GM21528 (cell line): ENCODE measurements at regions not wholly inside any gene's neighbourhood (a gene's known extent, or its start where the extent isn't known, plus 50 kb on each side); places are given as distances from the start of the nearest gene placed in this dataset.

ENCODE experiments used
- ATAC-seq: cut with Tn5 transposase; IDR thresholded peaks from one replicate; pipeline ENCODE4 v1.9.1; 2021; ENCODE audit warnings: mild to moderate bottlenecking, moderate library complexity; ENCODE audit not compliant: unreplicated experiment, low FRiP score

DNA sequence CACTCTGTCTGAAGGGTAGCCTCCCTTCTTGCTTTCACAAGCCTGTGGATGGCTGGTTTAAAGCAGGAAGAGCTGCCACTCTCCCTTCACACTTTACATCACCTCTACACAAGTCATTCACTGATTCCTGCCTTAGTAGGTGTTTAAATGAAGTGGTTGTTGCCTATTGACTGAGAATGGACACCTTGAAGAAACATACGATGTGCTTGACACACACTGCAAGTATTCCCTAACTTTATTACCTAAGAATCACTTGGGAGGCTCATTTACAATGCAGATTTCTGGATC, 230.5 kb downstream of the PIK3R1 start:
- ATAC-seq: no peak

DNA sequence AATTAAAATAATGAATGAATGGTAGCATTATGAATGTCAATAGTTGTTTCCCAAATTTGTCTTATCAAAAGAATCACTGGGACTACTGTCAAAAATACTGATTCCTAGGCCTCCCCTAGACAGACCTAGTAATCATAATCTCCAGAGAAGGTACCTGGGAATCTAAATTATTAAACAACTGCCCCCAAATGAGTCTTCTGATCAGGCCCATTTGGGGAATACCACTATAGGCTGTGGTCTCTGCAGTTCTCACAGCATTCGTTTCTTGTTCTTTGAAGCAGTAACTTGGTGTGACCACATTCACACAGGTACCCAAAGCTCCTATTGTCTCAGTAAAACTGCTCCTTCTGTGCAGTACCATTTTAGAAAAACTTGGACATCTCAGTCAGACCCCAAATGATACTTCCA, 230.9 kb downstream of the PIK3R1 start:
- peak; percentile 66 for ATAC-seq

DNA sequence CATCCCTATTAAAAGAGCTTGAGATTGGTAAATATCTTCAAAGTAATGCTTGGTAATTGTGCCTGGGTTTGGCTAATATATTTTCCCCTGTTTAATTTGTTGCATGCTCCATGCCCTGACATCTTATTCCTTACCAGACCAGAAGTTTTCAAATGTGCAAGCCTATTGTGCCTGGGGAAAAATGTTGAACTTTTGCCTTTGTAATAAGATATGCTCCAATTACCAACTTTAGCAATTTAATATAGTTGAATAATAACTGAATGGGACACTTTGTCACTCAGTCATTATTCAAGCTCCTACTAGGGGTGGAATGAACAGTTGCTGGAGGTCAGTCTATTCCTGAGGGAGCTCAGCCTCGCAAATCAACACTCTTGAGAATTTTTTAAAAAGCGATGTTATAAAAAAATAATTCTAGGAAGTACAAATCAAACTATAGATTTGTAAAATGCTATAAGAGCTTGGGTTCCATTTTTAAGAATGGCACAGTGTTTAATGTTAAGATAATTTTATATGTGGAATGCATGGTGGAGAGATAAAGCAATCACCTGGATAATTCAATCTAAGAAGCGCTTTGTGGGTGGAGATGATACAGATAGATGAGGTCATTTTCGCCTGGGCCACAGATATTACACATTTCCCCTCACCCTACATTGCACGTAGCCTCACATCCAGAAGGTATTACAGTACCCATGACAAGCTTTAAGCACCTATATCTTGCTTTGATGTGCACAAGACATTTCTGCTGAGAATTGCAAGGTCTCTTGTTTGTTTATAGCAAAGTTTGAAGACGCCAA, 231.8 kb downstream of the PIK3R1 start:
- peak; percentile 19 for ATAC-seq

DNA sequence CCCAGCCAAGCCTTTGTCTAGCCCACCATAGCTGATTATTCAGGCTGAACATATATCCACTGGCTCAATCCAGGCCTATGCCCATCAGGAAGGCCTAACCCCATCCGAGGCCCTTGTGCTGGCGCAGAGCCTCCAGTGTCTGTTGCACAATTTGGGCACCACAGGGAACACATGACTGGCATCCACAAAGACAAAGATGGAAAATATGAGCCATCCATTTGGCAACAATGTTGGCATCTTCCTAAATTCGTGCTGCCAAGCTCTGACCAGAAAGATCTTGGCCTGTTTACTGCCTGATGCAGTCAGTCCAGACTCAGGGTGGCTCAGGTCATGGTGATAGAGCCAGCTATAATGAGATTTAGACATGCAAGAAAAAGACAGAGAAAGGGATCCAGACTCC, 233.8 kb downstream of the PIK3R1 start:
- no peak for ATAC-seq

DNA sequence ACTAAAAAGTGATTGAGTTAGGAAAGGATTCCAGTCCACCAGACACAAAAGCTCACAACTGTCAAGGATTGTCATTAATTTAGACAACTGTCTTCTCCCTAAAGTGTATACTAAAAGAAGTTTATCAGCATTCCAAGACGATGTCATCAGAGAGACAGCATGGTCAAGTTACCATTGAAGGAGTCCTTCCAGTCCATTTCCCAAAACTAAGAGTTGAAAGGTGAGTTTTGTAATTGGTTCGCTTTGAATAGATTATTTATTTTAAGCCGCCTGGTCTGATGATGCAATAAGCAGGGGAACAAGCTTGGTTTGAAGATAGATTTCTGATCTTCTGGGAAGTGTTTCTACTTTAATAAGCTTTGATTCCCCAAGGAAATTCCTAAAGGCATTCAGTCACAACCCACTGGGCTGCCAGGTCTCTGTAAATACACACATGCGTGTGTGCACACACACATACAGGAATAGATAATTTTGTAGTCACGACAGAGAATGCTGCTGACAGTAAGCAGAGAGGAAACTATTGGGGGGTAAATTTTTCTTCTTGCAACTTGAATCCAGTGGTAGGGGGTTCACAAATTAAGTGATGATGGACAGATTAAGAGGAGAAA, 234.8 kb downstream of the PIK3R1 start:
- ATAC-seq: no peak

DNA sequence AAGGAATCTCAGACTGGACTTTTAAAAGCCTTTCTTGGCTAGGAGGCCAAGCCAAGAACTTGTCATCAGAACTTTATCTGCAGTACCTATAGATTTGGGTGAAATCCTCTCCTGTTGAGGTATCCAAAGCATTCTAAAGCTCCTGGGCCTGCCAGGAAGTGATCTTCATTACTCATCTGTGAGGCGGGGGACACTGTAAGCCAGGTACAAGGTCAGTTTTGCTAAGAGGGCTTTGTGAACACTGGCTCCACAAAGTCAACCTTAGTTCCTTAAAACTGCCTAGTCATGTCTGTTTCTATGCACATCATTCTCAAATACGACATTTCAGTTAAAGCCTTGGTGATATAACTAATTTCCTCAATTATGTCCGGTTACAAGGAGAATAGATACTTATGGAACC, 236.7 kb downstream of the PIK3R1 start:
- ATAC-seq: no peak

DNA sequence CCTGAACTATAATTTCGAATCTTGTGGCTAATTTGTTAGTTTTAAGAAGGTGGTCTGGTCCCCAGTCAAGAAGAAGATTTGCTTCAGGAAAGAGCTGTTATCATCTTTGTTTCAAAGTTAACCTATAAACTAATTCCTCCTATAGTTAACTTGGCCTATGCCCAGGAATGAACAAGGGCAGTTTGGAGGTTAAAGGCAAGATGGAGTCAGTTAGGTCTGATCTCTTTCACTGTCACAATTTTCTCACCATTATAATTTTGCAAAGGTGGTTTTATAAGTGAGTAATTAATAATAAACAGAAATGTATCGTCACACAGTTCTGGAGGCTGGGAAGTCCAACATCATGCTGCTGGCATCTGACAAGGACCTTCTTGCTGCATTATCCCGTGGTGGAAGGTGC, 238.6 kb downstream of the PIK3R1 start:
- ATAC-seq: no peak

DNA sequence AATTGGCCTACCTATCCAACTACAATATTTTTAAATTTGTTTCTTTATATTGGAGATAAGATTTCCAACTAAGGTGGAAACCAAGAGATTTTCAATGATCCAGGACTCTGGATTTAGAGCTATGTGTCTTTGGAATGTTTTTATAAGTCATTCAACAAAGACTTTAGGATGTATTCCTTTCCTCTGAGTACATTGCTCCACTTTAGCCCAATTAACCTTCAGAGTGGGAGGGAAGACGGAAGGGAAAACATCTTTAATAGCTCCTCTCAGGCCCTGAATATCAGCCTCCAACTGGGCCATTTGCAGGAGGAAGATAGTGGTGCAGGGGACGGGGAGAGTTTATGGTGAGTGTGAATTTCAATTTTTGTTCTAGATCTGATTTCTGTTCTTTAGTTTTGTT, 239.2 kb downstream of the PIK3R1 start:
- no peak for ATAC-seq

DNA sequence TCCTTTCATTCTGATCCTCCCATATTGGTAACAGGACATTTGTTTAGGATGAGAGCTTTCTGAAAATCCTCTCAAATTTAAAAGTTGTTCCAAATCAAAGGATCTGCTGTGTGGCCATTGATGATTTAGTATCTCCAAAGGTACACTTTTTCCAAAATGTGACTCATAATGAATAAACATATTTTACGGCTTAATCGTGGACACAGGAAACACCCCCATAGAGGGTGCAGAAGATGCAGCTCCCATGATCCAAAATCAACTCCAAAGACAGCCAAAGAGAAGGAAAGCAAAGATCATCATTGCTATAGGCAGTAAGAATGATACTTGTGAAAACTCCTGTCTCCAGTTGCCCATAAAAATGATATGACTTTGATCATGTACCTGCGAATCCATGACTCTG, 239.7 kb downstream of the PIK3R1 start:
- ATAC-seq: no peak

DNA sequence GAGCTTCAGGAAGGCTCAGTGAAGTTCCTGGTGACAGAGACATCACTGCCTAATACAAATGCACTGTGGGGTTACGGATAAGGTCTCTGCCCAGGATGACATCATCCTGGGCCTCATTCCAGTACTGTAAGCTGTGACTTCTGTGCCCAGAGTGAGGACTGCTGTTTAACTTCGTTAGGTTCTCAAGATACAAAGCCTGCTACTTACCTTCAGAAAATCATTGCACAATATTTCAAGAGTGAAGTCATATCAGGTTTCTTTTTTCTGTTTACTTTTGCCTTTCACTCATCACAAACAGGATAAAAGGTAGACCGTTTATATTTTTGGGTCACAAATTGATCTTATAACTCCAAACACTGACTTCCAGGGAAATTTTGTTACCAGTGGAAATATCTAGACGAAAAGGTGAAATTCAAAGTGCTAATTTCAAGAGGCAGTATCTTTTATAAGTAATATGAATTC, 241.2 kb downstream of the PIK3R1 start:
- no peak for ATAC-seq

DNA sequence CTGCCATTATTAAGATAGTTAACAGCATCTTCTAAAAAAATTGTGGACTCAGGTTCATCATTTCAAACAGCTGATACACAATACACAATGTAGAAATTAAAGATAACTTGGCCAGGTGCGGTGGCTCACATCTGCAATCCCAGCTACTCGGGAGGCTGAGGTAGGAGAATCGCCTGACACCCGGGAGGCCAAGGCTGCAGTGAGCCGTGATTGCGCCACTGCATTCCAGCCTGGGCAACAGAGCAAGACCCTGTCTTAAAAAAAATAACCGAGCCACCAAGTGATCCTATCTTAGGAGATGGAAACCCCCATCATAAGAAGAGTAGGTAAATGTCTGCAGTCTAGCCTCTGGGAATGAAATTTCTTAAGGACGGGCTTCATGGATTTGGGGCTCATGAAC, 241.7 kb downstream of the PIK3R1 start:
- ATAC-seq: no peak

DNA sequence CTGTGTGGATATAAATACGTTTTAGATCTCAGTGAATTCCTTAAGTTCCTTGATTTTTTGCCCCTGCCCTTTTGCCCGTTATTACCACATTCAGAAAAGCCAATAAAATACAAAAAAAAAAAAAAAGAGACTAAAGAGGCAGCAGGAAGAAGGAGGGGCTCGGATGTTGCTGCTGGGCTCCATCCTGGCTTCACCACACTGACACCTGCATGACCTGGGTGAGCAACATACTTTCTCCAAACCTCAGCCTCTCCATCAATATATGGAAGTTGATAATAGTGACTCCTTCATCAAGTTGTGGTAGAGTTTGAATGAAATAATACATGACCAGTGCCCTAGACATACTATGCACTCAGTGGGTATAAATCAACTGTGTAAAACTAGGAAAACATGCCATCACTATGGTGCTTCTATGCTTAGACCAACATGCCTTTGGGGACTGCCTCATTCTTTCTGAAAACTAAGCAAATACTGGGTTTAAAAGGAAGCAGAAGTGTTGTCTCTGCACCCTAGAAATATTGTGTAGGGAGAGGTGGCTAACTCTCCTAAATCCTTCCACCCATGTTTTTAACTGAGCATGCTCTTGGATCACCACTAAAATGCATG, 243.0 kb downstream of the PIK3R1 start:
- ATAC-seq: no peak

DNA sequence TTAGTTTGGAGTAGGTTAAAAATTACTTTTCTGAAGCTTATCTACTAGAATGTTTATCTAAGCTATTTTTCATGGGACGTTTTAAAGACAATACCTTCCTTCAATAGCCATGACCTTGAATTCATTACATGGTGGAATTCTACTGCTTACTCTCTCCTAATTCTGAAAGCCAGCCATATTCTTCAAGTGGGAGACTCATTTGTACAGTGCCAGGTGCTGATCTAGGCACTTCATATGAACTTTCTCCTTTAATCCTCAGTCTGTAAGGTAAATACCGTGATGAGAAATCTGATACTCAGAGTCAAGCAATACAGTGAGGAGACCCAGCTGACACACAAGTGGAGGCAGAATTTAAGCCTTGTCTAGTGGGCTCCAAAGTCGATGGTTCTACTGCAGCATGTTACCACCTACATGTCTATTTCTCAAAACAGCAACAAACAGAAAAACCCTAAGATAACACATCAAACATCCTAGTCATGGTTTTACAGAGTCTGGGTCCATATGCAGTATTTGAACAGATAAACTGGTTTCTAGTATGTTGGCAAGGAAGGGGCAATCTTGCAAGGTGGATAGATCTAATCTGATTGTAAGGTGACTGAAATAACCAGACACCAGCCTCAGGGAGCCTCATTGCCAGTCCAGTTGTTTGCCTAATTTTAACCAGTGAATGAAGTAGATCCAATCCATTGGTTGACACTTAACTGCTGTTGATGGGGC, 243.7 kb downstream of the PIK3R1 start:
- ATAC-seq: no peak

DNA sequence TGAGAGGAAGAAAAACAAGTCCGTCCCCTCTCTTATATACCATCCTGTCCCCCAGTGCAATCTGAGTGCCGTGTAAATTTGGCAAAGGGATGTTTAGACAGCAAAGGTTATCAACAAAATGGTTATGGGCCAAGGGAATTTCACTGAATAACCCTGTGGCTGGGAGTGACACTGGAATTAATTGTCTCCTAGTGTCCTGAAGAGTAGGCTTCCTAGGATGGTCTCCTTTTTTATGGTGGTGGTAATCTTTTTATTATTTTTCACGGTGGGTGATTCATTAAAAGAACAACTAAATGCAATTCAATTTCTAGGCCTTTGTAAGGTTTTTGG, 244.2 kb downstream of the PIK3R1 start:
- ATAC-seq: no peak

DNA sequence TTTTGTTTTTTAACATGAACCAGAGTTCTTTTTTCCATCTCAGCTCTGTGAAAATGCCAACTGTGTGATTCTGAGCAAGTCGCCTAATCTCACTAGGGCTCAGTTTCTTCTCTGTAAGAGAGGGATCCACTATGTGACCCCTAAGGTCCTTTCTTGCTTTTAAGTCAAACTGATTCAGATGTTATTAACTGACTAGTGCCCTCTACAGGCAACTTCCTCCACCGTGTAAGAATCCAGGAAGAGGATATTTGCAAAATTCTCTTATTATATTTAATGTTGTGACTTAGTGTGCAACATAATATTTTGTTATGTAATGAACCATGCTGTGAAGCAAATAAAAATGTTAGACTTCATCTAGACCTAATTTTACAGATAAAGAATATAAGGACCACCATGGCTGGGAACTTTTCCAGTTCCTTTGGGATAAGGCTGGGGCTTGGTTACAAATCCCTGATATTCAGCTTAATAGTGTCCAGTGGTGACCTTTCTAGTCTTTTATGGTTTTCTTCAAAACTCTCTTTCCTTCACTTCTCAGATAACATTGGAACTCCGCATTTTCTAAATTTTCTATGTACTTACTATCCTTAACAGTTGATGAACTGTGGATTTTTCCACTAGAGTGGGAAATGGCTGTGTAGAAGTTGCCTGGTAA, 244.7 kb downstream of the PIK3R1 start:
- no peak for ATAC-seq

DNA sequence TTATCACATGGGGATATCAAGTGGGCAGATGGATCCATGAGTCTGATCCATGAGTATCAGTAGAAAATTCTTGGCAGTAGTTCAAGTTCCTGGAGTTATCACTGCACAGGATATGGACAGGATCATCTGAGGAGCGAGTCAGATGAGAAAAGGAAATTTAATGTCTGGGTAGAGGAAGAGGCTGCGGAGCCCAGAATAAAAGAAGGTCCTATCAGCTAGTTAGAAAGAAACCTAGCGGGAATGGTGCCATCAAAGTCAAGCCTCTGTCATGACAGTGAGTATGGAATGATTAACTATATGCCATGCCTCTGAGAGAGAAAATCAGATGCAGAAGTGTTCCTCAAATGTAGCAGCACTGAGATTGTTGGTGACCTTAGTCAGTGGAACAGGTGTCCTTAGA, 248.1 kb downstream of the PIK3R1 start:
- no peak for ATAC-seq

DNA sequence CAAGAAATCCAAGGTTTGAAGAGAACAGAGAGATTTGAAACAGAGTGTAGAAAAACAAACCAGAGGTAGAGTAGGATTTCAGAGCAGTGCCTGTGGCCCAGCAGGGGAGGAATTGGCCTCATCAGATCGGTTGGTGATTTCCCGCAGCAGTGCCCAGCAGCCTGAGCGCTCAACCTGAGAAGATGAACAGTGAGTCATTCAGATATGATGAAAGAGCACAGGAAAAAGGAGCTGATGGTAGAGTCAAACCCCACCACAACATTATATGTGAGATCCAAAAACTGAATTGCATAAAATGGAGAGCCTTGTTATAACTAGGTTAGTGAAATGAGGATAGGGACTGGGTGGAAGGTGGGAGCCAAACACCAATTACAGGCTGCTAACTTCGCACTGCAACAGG, 248.9 kb downstream of the PIK3R1 start:
- ATAC-seq: no peak

DNA sequence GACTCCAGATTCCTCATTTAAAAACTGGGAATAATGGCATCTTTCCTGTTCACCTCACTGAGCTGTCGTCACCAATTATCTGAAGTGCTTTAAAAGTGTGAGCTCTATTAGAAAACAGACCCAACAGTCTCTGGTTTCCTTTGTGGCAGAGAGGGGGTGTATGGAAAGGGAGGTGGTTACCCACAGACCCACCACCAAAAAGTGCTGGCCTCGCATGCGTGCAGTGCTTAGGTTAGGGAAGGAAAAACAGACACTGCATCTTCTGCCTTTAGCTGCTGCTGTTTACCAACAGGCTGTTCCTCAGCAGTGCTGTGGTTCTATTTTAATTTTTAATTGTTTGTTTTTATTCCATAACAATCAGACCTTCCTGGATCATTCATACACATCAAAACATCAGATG, 249.6 kb downstream of the PIK3R1 start:
- no peak for ATAC-seq

DNA sequence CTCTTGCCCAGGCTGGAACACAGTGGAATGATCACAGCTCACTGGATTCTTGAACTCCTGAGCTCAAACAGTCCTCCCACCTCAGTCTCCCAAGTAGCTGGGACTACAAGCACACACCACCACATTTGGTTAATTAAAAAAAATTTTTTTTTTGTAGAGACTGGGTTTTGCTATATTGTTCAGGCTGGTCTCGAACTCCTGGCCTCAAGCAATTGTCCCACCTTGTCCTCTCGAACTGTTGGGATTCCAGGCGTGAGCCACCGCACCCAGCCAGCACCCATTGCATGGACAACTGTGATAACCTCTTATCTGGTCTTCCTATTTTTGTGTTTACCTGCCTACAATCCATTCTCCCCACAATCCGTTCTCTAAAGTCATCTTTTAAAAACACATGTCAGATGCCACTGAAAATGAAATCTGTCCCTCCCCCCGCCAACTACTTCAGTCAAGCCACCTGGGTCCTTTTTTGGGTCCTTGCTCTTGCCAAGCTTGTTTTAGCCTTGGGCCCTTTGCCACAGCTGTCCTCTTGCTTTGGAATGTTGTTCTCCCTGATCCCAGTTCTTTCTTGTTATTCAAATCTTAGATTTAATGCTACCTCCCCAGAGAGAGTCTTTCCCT, 250.5 kb downstream of the PIK3R1 start:
- ATAC-seq: no peak

DNA sequence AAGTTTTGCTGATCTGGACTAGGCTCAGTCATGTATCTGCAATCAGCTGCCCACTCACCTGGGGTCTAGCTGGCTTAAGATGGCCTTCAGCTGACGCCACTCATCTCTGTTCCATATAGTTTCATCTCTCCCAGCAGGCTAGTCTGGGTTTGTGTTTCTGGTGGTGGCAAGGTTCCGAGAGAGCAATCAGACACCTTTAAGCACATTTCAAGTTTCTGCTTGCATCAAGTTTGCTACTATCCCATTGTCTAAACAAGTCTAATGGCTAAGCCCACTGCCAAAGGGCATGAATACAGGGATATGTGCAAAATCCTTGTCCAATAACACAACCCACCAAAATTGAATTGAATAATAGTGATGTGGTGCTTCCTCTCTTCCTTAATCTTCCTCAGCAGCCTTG, 251.7 kb downstream of the PIK3R1 start:
- no peak for ATAC-seq

DNA sequence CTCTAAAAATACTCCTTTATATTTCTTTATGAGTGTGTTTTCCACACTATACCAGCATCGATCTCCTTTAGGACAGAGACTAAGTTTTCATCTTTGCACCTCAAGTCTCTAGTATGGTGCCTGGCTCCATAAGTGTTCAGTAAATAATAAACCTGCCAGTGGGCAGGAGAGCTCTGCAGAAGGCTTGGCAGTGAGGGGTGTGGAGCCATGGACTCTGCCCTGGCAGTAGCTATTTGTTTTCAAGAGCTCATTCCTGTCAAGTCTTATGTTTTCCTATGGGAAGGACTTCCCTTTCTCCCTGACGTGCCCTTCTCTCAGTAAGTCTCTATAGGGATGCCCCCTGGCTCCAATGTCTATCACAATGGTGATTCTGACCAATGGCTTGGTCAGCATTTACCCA, 252.2 kb downstream of the PIK3R1 start:
- ATAC-seq: no peak
